ENCODE measurements at regions not wholly inside any gene's neighbourhood (a gene's known extent, or its start where the extent isn't known, plus 50 kb on each side); places are given as distances from the start of the nearest gene placed in this dataset.
A peak's percentile ranks its signal among the peaks of the same experiment; 100 is the strongest.
"Not testable (repeated sequence)": the region's sequence is repeated elsewhere in the genome, so short reads cannot be mapped to it uniquely, and the experiment has no call there.

DNA sequence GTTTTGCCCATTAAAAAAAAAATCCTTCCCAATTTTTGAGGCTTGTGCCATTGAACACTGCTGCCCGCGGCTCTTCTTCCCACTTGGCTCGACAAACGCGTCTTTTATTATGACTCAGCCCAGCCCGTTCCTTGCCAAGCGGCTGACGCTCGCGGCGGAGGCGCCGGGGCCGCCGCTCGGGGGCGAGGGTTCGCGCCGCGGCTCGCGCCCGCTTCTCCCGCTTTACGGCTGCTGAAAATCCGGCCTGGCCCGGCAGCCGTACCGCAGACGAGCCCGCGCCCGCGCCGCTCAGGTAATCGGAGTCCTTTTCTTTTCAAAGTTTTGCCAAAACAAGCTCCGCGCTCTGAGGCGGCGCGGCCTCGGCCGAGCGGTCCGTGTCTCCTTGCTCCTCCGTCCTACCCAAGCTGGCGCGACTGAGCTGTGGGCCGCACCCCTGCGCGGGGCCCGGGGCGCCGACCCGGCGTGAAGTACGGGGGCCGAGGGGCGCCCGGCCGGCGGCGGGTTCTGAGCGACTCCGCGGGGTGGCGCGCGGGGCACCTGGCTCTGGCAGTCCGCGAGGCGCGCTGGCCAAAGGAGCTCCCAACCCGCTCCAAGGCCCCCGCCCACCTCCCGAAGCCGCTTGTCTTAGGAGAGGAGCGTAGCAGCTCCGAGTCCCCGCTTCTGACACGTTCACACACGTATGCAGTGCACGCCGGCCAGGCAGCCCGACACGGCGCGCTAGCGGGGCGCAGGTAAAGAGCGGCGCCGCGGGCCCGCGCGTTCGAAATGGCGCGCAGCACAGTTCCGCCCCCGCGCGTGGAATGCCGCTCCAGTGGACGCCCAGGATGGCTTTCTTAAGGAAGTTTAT, 418.2 kb upstream of the NAALADL2 start:
- ATAC-seq (peak; percentile 89), DNase-seq (peak; percentile 90)
- intact Hi-C loops (cut with micrococcal nuclease) = no loop called here

DNA sequence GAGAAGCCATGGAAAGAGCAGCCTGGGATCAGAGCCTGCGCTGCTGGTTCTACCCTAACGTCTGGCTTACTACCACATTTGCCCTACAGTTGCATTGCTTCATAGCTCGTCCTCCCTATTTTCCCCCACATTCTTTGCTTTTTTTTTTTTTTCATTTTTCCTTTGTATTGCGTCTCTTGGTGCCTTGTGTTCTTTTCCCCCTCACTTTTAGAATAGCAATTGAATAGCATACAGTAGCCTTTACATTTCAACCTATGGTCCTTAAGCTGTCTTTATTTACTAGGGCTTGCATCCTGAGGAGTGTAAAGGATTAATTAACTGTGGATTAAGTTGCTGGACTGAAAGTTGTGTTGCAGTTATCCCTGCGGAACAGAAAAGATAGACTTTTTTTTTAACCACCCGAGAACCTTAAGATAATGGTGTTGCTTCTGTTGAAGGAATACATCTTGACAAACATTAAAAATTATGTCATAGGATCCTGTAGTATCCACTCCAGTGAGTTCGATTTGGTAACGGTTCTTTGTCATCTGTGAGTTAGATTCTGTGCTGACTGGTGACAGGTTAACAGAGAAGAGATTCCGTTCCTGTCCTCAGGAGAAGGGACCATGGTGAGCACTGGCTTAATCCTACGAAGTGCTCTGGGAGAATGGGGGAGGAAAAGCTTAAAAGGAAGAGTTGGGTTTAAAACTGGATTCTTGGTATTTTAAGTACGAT, 417.4 kb upstream of the NAALADL2 start:
- ATAC-seq (peak; percentile 12), DNase-seq (no peak)
- intact Hi-C loops (cut with micrococcal nuclease) = no loop called here

DNA sequence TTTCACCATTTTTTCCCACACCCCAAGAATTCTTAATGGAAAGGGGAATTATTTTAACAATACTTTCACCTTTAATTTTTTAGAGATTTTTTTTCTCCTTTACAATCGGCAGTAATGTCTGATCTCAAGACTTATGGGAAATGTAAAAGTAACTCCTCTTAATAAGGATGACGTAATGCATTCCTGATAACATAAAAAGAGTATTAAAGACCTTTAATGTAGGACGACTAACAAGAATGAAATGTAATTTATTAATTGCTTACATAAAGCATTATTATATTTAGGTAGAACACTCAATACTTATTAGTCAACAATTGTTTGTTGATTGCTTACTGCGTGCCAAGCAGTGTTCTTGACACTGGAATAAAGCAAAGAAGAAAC, 416.8 kb upstream of the NAALADL2 start:
- no peak for DNase-seq
- ATAC-seq = no peak
- intact Hi-C loops (cut with micrococcal nuclease) = no loop called here

DNA sequence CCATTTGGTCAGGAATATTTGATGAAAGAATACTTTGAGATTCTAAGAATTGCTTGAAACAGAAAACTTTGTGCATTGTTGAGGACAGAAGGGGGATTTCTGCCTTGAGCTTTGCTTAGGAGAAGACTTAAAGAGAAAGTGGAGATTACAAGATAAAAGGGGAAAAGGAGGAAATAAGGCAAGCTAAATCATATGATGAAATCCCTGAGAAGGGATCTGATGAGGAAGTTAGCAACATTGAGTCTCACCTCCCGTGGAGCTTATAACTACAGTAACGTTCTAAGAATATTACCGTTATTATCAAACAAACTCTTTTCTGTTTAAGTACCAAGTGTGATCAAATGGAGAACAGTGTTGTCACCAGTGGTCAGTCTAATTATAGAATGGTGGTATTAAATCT, 414.7 kb upstream of the NAALADL2 start:
- ATAC-seq = no peak
- intact Hi-C loops (cut with micrococcal nuclease) = no loop called here
- no peak for DNase-seq

DNA sequence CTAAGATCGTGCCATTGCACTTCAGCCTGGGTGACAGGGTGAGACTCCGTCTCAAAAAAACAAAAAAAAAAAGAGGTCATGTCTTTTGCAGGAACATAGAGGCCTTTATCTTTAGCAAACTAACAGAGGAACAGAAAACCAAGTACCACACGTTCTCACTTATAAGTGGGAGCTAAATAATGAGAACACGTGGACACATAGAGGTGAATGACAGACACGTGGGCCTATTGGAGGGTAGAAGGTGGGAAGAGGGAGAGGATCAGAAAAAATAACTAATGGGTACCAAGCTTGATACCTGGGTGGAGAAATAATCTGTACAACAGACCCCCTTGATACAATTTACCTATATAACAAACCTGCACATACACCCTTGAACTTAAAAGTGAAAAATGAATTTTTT, 401.4 kb upstream of the NAALADL2 start:
- DNase-seq = no peak
- intact Hi-C loops (cut with micrococcal nuclease) = loop anchor here (5.0 kb wide), 1 partner anchor 365 kb away; no protein-coding TSS in a partner anchor
- ATAC-seq = no peak

DNA sequence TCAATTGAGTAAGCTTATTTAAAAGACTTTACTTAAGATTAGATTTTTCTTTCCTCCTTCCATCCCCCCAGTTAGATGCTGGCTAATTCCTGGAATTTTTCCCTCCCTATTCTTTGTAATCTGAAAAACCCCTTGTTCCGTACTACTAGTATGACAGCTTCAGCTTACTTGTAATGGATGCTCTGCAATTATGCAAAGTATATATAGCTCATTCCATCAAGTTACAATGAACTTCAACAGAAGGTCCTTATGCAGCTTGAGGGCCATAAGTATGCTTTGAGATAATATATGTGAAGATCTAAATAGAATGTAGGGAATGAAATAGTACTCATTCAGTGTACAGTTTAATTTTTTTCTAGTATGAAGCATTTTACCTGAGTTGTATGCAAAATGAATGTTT, 398.3 kb upstream of the NAALADL2 start:
- intact Hi-C loops (cut with micrococcal nuclease) = no loop called here
- ATAC-seq = no peak
- DNase-seq = no peak

DNA sequence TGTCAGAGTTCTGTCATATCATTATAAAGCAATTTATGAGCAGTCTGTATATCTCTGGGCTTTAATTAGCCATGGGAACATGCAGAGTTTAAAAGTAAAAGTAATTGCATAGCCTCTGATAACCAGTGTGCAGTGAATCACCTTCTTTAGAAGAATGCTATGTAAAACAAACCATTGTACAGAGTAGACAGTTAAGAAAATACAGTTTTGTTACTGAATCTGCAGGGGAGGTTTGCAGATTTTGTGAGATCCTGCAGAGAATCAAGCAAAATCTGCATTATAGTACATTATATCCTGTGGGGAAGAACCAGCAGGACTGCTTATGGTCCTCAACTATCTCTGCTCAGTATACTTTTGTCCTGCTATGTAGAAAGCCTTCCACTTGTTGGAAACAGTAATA, 396.2 kb upstream of the NAALADL2 start:
- ATAC-seq (no peak), DNase-seq (no peak)
- intact Hi-C loops (cut with micrococcal nuclease) = no loop called here

DNA sequence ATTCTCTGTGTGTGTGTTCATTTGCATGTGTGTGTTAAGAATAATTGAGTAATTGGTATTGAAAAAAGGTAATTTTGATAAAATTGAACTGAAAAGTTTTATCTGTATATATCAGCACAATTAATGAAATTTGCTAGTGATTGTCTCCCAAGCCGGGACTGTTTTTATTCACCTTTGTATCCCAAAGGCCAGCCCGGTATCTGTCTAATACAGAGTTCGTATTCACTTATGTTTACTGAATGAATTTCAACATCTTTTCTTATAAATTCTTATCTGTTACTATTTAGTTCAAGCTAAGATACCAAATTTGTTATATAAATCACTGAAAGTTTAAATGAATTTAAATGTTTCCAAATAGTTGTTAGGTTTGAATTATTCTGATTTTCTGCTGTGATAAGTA, 394.0 kb upstream of the NAALADL2 start:
- DNase-seq (no peak), ATAC-seq (no peak)
- intact Hi-C loops (cut with micrococcal nuclease) = no loop called here

DNA sequence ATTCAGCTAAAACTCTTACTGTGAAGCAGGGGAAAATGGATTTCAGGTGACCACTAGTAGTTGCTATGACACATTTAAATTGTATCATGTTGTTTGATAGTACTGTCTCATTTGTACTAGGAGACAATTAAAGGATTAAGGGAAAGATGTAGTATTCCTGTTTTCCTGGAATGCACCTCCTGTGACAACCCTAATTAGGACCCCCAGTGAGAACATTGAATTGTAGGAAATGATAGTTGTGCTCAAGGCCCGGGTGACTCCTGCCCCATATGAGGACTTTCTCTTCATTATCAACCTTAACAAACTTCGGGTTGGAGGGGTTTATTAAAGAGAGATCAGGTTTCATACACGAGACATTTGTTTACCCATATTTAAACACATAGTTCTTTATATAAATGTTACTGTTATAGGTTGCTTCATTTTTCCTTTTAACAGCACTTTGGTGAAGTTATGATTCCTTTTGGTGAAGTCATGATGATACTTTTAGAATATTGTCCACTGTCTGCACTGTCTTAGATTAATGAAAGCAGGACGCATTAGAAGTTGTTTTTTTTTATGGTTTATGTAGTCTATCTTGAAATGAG, 392.6 kb upstream of the NAALADL2 start:
- intact Hi-C loops (cut with micrococcal nuclease) = no loop called here
- ATAC-seq = no peak
- DNase-seq = no peak

DNA sequence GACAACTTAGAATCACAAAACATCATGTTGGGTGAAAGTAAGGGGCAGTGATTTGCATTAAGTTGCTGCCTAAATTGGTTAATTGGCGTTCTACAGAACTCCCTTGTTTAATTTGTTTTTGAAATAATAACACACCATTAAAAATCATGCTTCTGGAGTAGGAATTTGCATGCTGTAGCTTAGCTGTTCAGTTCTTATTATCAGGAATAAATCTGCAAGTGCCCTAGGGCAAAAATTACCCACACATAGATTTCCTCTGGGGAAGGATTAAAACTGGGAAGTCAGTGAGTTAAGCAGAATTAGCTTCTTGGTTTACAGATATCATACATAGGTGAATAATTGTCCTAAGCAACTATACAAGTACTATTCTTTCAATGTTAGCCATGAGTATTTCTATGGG, 381.6 kb upstream of the NAALADL2 start:
- ATAC-seq (no peak), DNase-seq (no peak)
- intact Hi-C loops (cut with micrococcal nuclease) = no loop called here

DNA sequence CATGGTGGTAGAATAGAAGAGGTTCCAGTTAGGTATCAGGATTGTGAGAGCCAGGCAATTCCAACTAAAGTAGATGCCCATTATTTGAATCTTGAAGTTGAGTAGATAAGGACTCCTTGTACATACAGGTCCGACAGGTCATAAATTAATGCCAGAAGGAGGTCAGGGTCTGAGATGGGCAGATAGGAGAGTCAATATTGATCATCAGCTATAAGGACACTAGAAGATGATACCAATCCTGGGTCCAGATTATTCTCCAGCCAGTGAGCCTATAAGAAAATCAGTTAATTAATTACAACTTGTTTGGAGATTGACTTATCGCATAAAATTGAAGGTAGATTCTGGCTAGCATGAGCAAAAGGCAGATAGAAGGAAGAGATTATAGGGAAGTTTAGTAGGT, 378.4 kb upstream of the NAALADL2 start:
- DNase-seq (no peak), ATAC-seq (no peak)
- intact Hi-C loops (cut with micrococcal nuclease) = no loop called here

DNA sequence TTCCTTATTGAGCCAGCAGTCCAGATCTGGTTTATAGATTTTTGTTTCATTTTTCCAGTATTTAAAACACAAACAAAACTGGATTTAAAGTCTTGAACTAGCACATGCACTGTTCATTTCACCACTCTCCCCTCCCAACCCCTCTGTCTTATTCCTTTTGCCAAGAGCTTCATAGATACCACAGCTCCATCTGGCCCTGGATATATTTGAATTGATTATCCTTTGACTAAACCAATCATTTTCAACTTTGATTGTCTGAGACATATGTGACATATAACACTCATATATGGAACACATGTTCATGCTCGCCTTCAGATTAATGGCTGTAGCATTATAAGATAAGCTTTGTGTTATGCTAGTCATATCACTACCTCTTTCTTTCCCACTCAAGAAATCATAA, 376.6 kb upstream of the NAALADL2 start:
- DNase-seq (no peak), ATAC-seq (no peak)
- intact Hi-C loops (cut with micrococcal nuclease) = no loop called here

DNA sequence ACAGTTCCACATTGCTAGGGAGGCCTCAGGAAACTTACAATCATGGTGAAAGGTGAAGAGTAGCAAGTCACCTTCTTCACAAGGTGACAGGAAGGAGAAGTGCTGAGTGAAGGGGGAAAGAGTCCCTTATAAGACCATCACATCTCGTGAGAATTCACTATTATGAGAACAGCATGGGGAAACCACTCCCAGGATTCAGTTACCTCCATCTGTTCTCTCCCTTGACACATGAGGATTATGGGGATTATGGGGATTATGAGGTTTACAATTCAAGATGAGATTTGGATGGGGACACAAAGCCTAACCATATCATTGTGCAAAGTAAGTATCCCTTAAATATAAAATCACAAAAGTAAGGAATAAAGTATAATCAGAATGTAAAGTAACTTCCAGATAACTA, 375.9 kb upstream of the NAALADL2 start:
- no peak for DNase-seq
- ATAC-seq = no peak
- intact Hi-C loops (cut with micrococcal nuclease) = no loop called here

DNA sequence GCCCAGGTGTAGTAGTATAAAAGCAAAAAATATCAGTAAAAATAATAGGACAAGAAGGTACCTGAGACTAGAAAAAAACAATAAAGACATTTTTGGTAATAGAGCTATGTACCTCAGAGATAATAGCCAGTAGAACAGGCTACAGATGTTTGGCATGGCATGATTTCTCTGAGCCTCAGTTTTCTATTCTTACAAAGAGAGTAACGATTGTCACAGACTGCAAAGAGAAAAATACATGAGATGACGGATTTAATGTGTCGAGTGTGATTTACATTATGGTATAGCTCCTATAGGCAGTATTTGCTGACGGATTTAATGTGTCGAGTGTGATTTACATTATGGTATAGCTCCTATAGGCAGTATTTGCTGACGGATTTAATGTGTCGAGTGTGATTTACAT, 375.3 kb upstream of the NAALADL2 start:
- intact Hi-C loops (cut with micrococcal nuclease); ATAC-seq; DNase-seq: not testable (repeated sequence)

DNA sequence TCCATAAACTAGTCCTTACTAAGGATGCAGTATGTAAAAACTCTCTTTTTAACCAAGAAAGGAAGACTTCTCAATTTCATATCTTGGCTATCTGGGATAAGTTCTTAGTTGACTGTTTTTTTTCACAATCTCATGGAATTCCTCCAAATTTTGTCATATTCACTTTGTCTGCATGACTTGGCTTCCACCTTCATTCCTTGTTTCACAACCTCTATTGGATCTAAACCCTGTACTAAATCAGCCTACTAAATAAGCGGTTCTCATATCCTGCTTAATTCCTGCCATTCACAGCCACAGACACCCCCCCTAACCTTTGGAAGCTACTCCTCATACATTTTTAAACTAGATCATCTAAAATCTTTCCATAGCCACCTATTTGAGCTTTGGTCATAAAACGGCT, 370.6 kb upstream of the NAALADL2 start:
- intact Hi-C loops (cut with micrococcal nuclease) = no loop called here
- peak; percentile 44 for ATAC-seq
- no peak for DNase-seq

DNA sequence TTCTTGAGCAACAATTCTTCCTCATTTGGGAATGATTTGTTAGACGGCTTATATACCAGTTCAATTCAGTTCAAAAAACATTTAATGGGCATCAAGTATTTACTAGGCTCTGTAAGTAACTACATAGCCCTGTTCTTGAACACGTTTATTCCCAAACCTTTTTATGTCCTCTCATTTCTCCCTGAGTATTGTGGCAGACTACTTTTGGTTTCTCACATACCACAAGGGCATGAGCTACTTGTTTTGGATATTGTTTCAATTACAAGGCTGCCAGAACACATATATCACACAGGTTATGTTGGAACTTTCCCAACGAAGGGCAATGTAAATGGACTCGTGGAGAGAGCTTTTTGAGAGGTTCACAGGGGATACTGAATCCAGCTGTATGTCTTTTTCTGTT, 363.8 kb upstream of the NAALADL2 start:
- DNase-seq = no peak
- intact Hi-C loops (cut with micrococcal nuclease) = no loop called here
- no peak for ATAC-seq

DNA sequence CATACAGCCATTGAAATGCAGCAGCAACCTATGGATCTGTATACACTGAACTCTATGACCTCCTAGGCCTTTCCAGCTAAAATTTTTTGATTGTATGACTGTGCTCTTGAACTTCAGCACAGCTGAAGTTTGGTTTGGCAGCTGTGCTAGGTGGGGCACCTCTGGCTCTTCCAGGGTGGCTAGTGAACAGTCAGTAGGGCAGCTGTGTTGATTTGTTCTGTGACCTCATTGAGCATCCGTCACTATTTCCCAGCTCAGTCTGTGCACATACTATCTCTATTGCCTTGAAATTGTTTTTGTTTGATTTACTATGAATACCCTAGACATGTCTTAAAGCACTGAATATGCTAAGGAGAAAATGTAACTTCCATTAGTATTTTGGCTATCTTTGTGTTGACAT, 363.2 kb upstream of the NAALADL2 start:
- ATAC-seq = peak; percentile 68
- intact Hi-C loops (cut with micrococcal nuclease) = no loop called here
- no peak for DNase-seq

DNA sequence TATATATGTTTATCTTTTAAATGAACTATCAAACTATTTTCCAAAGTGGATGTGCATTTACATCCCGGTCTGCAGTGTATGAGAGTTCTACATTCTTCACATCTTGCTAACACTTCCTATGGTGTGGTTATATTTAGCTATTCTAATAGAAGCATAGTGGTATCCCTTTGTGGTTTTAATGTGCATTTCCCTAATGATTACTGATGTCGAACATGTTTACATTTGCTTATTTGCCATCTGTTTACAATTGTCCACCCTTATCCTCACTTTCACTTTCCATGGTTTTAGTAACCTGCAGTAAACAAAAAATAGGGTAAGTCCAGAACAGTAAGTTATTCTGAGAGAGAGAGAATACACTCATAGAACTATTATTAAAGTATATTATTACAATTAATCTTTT, 360.5 kb upstream of the NAALADL2 start:
- no peak for DNase-seq
- no peak for ATAC-seq
- intact Hi-C loops (cut with micrococcal nuclease) = no loop called here

DNA sequence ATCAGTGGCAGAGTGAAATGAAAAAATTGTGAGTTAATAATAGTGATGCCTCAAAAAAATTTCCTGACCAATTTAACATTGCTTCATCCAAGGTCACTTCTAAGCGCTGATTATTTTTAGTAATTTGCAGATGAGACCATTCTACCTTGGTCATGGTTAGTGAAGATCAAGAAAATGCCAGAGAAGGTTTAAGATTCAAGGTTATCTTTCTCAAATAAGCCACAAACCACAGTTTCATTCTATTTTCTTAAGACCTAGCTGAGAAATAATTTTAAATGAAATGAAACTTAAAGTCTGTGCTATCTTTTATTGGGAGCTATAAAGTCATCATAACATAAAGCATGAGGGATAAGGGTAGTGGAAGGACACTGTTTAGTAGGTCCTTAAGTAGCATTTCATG, 353.9 kb upstream of the NAALADL2 start:
- no peak for DNase-seq
- ATAC-seq = no peak
- intact Hi-C loops (cut with micrococcal nuclease) = no loop called here

DNA sequence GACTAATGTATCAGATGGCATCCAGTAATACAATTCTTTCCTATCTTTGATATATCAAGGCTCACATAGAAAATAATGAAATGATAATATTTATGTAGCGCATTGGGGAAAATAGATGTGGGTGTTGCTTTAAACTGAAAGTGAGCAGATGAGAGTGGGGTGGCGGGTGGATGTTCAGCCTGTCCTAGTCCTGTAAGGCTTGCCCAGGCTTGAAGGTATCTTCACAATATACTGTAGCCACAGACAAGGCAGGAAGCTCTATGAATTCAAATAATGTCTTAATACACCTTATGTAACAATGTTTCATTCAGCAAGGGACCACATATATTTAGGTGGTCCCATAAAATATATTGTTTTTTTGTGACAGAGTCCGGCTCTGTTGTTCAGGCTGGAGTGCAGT, 334.9 kb upstream of the NAALADL2 start:
- DNase-seq (no peak), ATAC-seq (no peak)
- intact Hi-C loops (cut with micrococcal nuclease) = no loop called here

DNA sequence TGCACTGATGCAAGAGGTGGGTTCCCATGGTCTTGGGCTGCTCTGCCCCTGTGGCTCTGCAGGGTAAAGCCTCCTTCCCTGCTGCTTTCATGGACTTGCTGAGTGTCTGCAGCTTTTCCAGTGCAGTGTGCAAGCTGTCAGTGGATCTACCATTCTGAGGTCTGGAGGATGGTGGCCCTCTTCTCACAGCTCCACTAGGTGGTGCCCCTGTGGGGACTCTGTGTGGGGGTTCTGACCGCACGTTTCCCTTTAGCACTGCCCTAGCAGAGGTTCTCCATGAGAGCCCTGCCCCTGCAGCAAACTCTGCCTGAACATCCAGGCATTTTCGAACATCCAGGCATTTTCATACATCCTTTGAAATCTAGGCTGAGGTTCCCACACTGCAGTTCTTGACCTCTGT, 329.8 kb upstream of the NAALADL2 start:
- intact Hi-C loops (cut with micrococcal nuclease) = no loop called here
- DNase-seq (no peak), ATAC-seq (no peak)
